ENCODE measurements at regions not wholly inside any gene's neighbourhood (a gene's known extent, or its start where the extent isn't known, plus 50 kb on each side); places are given as distances from the start of the nearest gene placed in this dataset.

DNA sequence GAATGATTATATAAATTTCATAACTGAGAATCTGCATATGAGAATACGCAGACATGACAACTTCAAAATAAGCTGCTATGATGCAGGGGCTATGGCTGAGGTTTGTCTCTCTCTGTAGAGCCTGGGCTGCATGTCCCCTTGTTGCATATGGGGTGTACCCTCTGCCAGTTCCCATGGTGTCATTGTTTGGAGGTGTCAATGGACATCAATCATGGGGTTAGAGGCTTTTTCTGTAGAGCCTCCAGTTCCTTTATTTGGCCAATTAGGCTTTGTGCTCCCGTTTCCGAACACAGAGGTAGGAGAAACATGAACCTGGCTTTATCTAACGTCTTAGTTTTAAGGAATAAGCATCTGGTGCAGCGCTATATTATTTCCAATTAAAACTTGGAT is 77.3 kb upstream of the RARB start:
- H3K36me3 ChIP-seq (ENCODE audit: low read depth): no peaks in the 10 kb centered on the region
- no peaks in the 10 kb centered on the region for H3K79me2 ChIP-seq (ENCODE audit: low read depth)
- intact Hi-C loops (cut with micrococcal nuclease; ENCODE audit: unreplicated experiment): no loop called here
- no peak for TF ChIP-seq EZH2 (IDR thresholded peaks at IDR 0.05; ENCODE audit: low read depth)
- TF ChIP-seq, protein P1, sequence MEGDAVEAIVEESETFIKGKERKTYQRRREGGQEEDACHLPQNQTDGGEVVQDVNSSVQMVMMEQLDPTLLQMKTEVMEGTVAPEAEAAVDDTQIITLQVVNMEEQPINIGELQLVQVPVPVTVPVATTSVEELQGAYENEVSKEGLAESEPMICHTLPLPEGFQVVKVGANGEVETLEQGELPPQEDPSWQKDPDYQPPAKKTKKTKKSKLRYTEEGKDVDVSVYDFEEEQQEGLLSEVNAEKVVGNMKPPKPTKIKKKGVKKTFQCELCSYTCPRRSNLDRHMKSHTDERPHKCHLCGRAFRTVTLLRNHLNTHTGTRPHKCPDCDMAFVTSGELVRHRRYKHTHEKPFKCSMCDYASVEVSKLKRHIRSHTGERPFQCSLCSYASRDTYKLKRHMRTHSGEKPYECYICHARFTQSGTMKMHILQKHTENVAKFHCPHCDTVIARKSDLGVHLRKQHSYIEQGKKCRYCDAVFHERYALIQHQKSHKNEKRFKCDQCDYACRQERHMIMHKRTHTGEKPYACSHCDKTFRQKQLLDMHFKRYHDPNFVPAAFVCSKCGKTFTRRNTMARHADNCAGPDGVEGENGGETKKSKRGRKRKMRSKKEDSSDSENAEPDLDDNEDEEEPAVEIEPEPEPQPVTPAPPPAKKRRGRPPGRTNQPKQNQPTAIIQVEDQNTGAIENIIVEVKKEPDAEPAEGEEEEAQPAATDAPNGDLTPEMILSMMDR (conservative IDR thresholded peaks at IDR 0.05): no peak
- no peak overlapping the region for H3K4me3 ChIP-seq
- no peak for DNase-seq
- no peaks in the 10 kb centered on the region for H3F3A ChIP-seq (ENCODE audit: insufficient read depth, low read depth)
- ChIA-PET CTCF (no interaction called here), POLR2A (ENCODE audit: unreplicated experiment) (no interaction called here)
- no peaks in the 10 kb centered on the region for H3K9me2 ChIP-seq (ENCODE audit: insufficient read depth)
- H2AFZ ChIP-seq: no peak overlapping the region
- no peak overlapping the region for H3K4me2 ChIP-seq
- H3K27ac ChIP-seq: no peak overlapping the region
- H3K27me3 ChIP-seq (ENCODE audit: insufficient read depth, low read depth): no peaks in the 10 kb centered on the region
- no peaks in the 10 kb centered on the region for H3K4me1 ChIP-seq (replicated peaks; ENCODE audit: insufficient read depth)
- no peaks in the 10 kb centered on the region; the same call in 1 of the 2 replicates for H3K9me3 ChIP-seq (ENCODE audit: insufficient read depth, low read depth)
- no TSS peak for BruUV-seq (replicated peaks)
- H4K20me1 ChIP-seq (ENCODE audit: insufficient read depth): no peaks in the 10 kb centered on the region

DNA sequence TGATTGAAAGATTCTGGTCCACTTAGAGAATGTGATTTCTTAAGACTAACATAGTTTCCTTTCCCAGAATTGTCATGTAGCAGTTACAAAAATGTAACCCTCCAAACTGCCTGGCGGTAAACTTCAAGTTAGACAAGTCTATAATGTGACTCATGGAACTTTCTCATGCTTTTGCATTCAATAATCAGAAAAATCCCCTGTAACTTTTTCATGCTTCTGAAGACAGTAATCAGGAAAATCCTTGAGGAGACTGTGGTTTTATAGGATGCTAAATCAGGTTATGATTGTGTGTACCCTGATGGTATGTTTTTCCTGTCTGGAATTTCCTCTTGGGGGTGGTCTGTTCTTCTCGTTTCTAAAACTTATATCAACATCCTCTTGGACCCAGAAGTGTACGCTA is 74.0 kb upstream of the RARB start:
- no peak overlapping the region for H2AFZ ChIP-seq
- intact Hi-C loops (cut with micrococcal nuclease; ENCODE audit: unreplicated experiment): no loop called here
- H3K9me2 ChIP-seq (ENCODE audit: insufficient read depth): no peaks in the 10 kb centered on the region
- TF ChIP-seq, protein P1 (conservative IDR thresholded peaks at IDR 0.05): no peak
- H3K27ac ChIP-seq: no peak overlapping the region
- H3K9me3 ChIP-seq (ENCODE audit: insufficient read depth, low read depth): no peaks in the 10 kb centered on the region; the same call in 1 of the 2 replicates
- DNase-seq: no peak
- no peaks in the 10 kb centered on the region for H3K36me3 ChIP-seq (ENCODE audit: low read depth)
- no peaks in the 10 kb centered on the region for H4K20me1 ChIP-seq (ENCODE audit: insufficient read depth)
- H3K4me2 ChIP-seq: no peak overlapping the region
- no peak overlapping the region for H3K4me3 ChIP-seq
- H3F3A ChIP-seq (ENCODE audit: insufficient read depth, low read depth): no peaks in the 10 kb centered on the region
- no peaks in the 10 kb centered on the region for H3K4me1 ChIP-seq (replicated peaks; ENCODE audit: insufficient read depth)
- ChIA-PET POLR2A (ENCODE audit: unreplicated experiment) (no interaction called here), CTCF (no interaction called here)
- H3K27me3 ChIP-seq (ENCODE audit: insufficient read depth, low read depth): no peaks in the 10 kb centered on the region
- H3K79me2 ChIP-seq (ENCODE audit: low read depth): no peaks in the 10 kb centered on the region
- BruUV-seq (replicated peaks): no TSS peak

DNA sequence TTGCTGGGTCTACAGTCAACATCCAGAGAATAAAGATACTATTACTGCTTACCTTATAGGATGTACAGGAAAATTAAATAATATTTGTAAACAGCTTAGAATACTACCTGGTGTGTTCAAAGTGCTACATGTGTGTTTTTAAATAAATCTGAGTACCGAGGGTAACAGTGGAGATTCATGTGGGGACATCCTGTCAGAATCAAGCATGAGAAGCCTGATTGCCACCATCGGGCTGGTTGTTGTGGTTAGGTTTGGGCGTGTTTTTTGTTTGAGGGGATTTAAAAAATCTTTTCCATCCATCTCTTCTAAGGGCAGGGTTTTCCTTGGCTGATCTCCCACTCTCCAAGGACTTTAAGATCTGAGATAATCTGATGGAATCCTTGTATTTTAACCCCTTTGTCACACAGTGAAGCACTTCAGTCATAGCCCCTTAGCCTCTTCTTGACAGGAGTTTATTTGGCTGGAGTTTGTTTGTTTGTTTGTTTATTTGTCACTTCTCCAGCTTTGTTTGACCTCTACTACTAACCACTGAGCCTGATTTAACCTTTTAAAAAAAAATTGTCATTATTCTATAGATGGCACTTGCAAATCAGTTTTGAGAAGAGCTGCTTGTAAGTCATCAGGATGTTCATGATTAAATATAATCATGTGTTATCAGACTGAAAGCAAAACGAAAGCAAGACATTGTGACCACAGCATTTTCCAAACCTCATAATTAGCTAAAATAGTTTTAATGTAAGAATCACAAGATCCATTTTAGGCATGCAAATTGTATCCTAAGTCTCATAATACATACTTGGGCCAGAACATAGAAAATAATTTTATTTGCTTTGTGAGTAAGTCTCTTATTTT is 72.8 kb upstream of the RARB start:
- no peaks in the 10 kb centered on the region for H3F3A ChIP-seq (ENCODE audit: insufficient read depth, low read depth)
- no peak overlapping the region for H3K4me3 ChIP-seq
- H3K9me2 ChIP-seq (ENCODE audit: insufficient read depth): no peaks in the 10 kb centered on the region
- H3K79me2 ChIP-seq (ENCODE audit: low read depth): no peaks in the 10 kb centered on the region
- H3K36me3 ChIP-seq (ENCODE audit: low read depth): no peaks in the 10 kb centered on the region
- TF ChIP-seq EZH2 (IDR thresholded peaks at IDR 0.05; ENCODE audit: low read depth): no peak
- DNase-seq: no peak
- intact Hi-C loops (cut with micrococcal nuclease; ENCODE audit: unreplicated experiment): no loop called here
- no peak overlapping the region for H3K4me2 ChIP-seq
- POLR2A ChIA-PET (ENCODE audit: unreplicated experiment): interaction anchor here (0.6 kb wide), 1 partner anchor 426 kb away, joined by 5 read pairs; no protein-coding TSS in a partner anchor
- no TSS peak for BruUV-seq (replicated peaks)
- no peaks in the 10 kb centered on the region for H3K4me1 ChIP-seq (replicated peaks; ENCODE audit: insufficient read depth)
- no peak overlapping the region for H3K27ac ChIP-seq
- CTCF ChIA-PET: no interaction called here
- H4K20me1 ChIP-seq (ENCODE audit: insufficient read depth): no peaks in the 10 kb centered on the region
- no peaks in the 10 kb centered on the region; the same call in 1 of the 2 replicates for H3K9me3 ChIP-seq (ENCODE audit: insufficient read depth, low read depth)
- no peaks in the 10 kb centered on the region for H3K27me3 ChIP-seq (ENCODE audit: insufficient read depth, low read depth)
- no peak overlapping the region for H2AFZ ChIP-seq

All from PC-9 (cell line).